Activated CD8-positive, alpha-beta T cell treated with anti-CD3 and anti-CD28 coated beads for 36 hours (primary cell): ENCODE measurements at regions not wholly inside any gene's neighbourhood (a gene's known extent, or its start where the extent isn't known, plus 50 kb on each side); places are given as distances from the start of the nearest gene placed in this dataset.

ENCODE experiments used
- ATAC-seq: fragments of 200-7000 bp; cut with Tn5 transposase; one replicate; pipeline ENCODE4 v1.10.0; 2021; ENCODE audit warnings: mild to moderate bottlenecking, moderate library complexity
- CTCF ChIA-PET: fragments of 350-600 bp; sonication (Branson Sonifier 250); formaldehyde crosslinking; loops from one replicate; lab custom pipeline; 2021; ENCODE audit warnings: antibody characterized with exemption; lab: Charles Lee
- POLR2A ChIA-PET: fragments of 350-600 bp; sonication (Branson Sonifier 250); formaldehyde crosslinking; loops from one replicate; lab custom pipeline; 2021; ENCODE audit warnings: antibody characterized with exemption; lab: Charles Lee
- DNase-seq: peaks from one replicate; pipeline ENCODE4 v3.0.0-alpha.2; 2020
- H3K27ac Mint-ChIP-seq: one replicate; pipeline ENCODE4 v1.8.0; 2021; ENCODE audit warnings: mild to moderate bottlenecking, mixed read lengths
- H3K27me3 Mint-ChIP-seq: one replicate; pipeline ENCODE4 v1.8.0; 2021; ENCODE audit warnings: mixed read lengths
- H3K36me3 Mint-ChIP-seq: one replicate; pipeline ENCODE4 v1.8.0; 2021; ENCODE audit warnings: low read depth, mixed read lengths
- H3K4me1 Mint-ChIP-seq: one replicate; pipeline ENCODE4 v1.8.0; 2021; ENCODE audit warnings: low read depth, mixed read lengths
- H3K4me3 Mint-ChIP-seq: one replicate; pipeline ENCODE4 v1.8.0; 2021; ENCODE audit warnings: mild to moderate bottlenecking, moderate library complexity, mixed read lengths
- H3K9me3 Mint-ChIP-seq: one replicate; pipeline ENCODE4 v1.8.0; 2021; ENCODE audit warnings: mixed read lengths
- intact Hi-C: fragments of 100-400 bp; cut with micrococcal nuclease; formaldehyde crosslinking; loops from one replicate; pipeline ENCODE4 v1.10.0; 2022
- TF ChIP-seq, protein P1 (sequence below): fragments of 200-600 bp; IDR thresholded peaks from one replicate; pipeline ENCODE4 v1.8.0; 2022; ENCODE audit warnings: antibody characterized with exemption, mild to moderate bottlenecking

DNA sequence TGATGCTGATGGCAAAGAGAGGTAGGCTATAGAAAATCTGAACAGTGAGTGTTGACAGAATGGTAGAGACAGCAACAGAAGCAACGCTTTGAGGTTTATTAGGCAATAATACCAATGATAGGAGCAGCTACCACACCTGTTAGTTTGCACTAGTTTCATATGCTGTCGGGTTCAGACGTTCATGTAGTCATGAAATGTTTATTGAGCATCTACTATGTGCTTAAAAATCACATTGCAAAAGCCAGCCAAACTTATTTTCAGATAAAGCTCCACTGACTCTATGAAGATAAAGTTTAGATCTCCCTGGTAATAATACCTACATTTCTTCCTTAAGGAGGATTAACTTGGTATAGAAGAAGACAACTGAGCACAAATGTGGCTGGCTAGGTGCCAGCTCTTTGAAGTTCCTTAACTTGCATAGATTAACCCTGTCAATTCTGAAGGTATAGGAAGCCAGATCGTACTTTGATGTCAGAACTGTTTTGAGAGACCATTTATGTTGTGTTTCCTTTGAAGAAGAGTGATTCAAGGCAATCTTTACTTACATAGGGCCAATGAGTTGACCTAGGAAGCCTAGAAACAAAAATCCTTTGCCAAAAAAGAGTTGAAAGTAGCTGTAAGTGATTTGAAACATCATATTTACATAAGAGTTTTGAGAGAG, 71.5 kb downstream of the DISP1 start:
- H3K36me3 Mint-ChIP-seq = peaks cover 7% of the 10 kb centered on the region
- H3K9me3 Mint-ChIP-seq = no peaks in the 10 kb centered on the region
- intact Hi-C loops = no loop called here
- no peaks in the 10 kb centered on the region for H3K27me3 Mint-ChIP-seq
- TF ChIP-seq, protein P1, sequence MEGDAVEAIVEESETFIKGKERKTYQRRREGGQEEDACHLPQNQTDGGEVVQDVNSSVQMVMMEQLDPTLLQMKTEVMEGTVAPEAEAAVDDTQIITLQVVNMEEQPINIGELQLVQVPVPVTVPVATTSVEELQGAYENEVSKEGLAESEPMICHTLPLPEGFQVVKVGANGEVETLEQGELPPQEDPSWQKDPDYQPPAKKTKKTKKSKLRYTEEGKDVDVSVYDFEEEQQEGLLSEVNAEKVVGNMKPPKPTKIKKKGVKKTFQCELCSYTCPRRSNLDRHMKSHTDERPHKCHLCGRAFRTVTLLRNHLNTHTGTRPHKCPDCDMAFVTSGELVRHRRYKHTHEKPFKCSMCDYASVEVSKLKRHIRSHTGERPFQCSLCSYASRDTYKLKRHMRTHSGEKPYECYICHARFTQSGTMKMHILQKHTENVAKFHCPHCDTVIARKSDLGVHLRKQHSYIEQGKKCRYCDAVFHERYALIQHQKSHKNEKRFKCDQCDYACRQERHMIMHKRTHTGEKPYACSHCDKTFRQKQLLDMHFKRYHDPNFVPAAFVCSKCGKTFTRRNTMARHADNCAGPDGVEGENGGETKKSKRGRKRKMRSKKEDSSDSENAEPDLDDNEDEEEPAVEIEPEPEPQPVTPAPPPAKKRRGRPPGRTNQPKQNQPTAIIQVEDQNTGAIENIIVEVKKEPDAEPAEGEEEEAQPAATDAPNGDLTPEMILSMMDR = no peak
- H3K4me3 Mint-ChIP-seq = no peak overlapping the region
- peaks cover 21% of the 10 kb centered on the region for H3K4me1 Mint-ChIP-seq
- H3K27ac Mint-ChIP-seq = peak overlapping the region; percentile 12
- POLR2A ChIA-PET = no interaction called here
- DNase-seq = peak; percentile 42
- ATAC-seq = peak; percentile 34
- CTCF ChIA-PET = interaction anchor here (0.6 to 1.0 kb wide), 3 partner anchors 93 to 247 kb away, joined by 3 read pairs; no protein-coding TSS in a partner anchor

DNA sequence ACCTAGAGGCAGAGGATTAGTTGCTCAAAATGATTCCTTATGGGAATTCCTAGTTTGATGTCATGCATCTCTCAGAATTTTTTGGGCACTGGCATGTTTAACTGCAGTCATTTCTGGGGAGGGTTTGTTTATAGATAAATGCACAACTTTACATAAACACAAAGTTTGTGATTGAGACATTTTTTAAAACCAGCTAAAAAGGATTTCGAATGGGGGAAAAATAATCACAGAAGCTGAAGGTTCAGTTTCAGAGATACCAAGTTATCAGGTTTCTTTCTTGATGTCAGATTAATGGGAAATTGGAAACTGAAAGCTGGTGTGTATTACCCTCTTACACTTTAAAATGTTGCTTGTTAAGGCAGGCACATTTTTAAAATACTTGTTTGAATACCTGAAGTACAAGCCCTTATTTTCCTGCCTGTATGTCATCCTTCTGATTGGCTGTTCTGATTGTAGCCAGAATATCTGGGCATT, 72.1 kb downstream of the DISP1 start:
- ATAC-seq (no peak), DNase-seq (no peak)
- H3K36me3 Mint-ChIP-seq = peaks cover 7% of the 10 kb centered on the region
- no peaks in the 10 kb centered on the region for H3K9me3 Mint-ChIP-seq
- H3K4me1 Mint-ChIP-seq = peaks cover 19% of the 10 kb centered on the region
- POLR2A ChIA-PET = no interaction called here
- CTCF ChIA-PET = interaction anchor here (0.6 to 1.0 kb wide), 3 partner anchors 94 to 247 kb away, joined by 3 read pairs; no protein-coding TSS in a partner anchor
- no peaks in the 10 kb centered on the region for H3K27me3 Mint-ChIP-seq
- H3K4me3 Mint-ChIP-seq = no peak overlapping the region
- TF ChIP-seq, protein P1 = no peak
- peak overlapping the region; percentile 12 for H3K27ac Mint-ChIP-seq
- intact Hi-C loops = no loop called here

DNA sequence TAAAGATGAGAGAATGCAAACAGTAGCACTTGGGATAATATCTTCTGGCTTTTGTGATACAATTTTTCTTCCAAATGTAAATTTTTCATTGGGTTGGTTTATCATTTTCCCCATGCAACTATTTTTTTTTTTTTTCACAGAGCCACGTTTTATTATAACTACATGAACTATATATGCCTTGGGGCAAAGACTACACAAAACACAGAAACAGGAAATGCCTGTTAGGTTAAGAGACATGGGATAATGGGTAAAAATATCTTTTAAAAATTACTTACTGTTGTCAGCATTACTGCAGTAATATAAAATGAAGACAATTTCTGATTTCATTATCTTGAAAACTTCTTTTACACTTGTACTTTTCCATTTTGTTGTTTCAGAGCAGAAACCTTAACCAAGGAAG, 74.6 kb downstream of the DISP1 start:
- H3K4me1 Mint-ChIP-seq = peaks cover 19% of the 10 kb centered on the region
- no peak overlapping the region for H3K27ac Mint-ChIP-seq
- H3K27me3 Mint-ChIP-seq = no peaks in the 10 kb centered on the region
- H3K36me3 Mint-ChIP-seq = peaks cover 9% of the 10 kb centered on the region
- H3K9me3 Mint-ChIP-seq = peaks cover 2% of the 10 kb centered on the region
- POLR2A ChIA-PET = no interaction called here
- no peak for DNase-seq
- no peak for ATAC-seq
- H3K4me3 Mint-ChIP-seq = no peak overlapping the region
- intact Hi-C loops = no loop called here
- CTCF ChIA-PET = interaction anchor here (1.1 kb wide), 1 partner anchor 15 kb away, joined by 3 read pairs; no protein-coding TSS in a partner anchor
- TF ChIP-seq, protein P1 = no peak

DNA sequence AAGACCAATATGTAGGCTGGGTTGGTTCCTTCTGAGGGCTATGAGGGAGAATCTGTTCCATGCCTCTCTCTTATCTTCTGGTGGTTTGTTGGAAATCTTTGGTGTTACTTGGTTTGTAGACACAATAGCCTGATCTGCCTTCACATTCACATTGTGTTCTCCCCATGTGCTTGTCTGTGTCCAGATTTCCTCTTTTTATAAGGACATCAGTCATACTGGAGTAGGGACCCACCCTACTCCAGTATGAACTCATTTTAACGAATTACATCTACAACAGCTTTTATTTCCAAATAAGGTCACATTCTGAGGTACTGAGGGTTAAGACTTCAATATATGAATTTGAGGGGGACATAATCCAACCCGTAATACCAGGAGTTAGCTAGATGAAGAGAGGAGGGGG, 75.9 kb downstream of the DISP1 start:
- peaks cover 23% of the 10 kb centered on the region for H3K4me1 Mint-ChIP-seq
- peaks cover 9% of the 10 kb centered on the region for H3K36me3 Mint-ChIP-seq
- POLR2A ChIA-PET = interaction anchor here (0.8 kb wide), 1 partner anchor 19 kb away, joined by 3 read pairs; no protein-coding TSS in a partner anchor
- CTCF ChIA-PET = interaction anchor here (1.0 to 1.2 kb wide), 3 partner anchors 52 to 243 kb away, joined by 3 read pairs; no protein-coding TSS in a partner anchor
- no peak overlapping the region for H3K4me3 Mint-ChIP-seq
- H3K9me3 Mint-ChIP-seq = peaks cover 2% of the 10 kb centered on the region
- H3K27ac Mint-ChIP-seq = no peak overlapping the region
- DNase-seq = no peak
- ATAC-seq = no peak
- TF ChIP-seq, protein P1 = no peak
- H3K27me3 Mint-ChIP-seq = no peaks in the 10 kb centered on the region
- intact Hi-C loops = no loop called here

DNA sequence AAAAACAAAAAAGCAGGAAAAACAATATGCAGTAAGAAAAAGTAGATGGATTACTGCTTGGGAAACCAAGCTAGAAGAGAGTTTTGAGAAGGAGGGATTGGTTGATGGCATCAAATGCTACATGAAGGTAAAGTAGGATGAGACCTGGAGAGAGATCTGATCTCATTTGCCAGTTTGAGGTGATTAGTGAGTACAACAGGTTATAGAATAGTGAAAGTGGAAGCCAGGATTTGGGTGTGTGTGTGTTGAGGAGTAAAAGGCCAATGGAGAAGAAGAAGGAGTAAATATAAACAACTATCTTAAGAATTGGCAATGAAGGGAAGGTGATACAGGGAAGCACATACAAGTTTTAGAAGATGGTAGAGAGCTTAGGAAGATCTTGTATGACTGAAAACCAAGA, 76.7 kb downstream of the DISP1 start:
- intact Hi-C loops = no loop called here
- ATAC-seq = peak; percentile 56
- TF ChIP-seq, protein P1 = no peak
- CTCF ChIA-PET = interaction anchor here (1.2 kb wide), 1 partner anchor 242 kb away, joined by 3 read pairs; no protein-coding TSS in a partner anchor
- DNase-seq = no peak
- peaks cover 6% of the 10 kb centered on the region for H3K36me3 Mint-ChIP-seq
- H3K4me3 Mint-ChIP-seq = no peak overlapping the region
- no peaks in the 10 kb centered on the region for H3K27me3 Mint-ChIP-seq
- H3K27ac Mint-ChIP-seq = no peak overlapping the region
- POLR2A ChIA-PET = interaction anchor here (0.8 to 0.9 kb wide), 2 partner anchors 18 to 427 kb away, joined by 3 to 4 read pairs; no protein-coding TSS in a partner anchor
- H3K9me3 Mint-ChIP-seq = peaks cover 2% of the 10 kb centered on the region
- H3K4me1 Mint-ChIP-seq = peaks cover 25% of the 10 kb centered on the region
